Muscle layer of colon (tissue), 2 donors: ENCODE measurements at regions not wholly inside any gene's neighbourhood (a gene's known extent, or its start where the extent isn't known, plus 50 kb on each side); places are given as distances from the start of the nearest gene placed in this dataset.
"Not testable (repeated sequence)": the region's sequence is repeated elsewhere in the genome, so short reads cannot be mapped to it uniquely, and the experiment has no call there.

Experiments
- H3K27ac ChIP-seq: one replicate; pipeline ENCODE4 v1.7.0; 2013; ENCODE audit warnings: low read depth, mild to moderate bottlenecking, low read length, moderate library complexity
- H3K27me3 ChIP-seq, 2 donors: one replicate each; pipeline ENCODE4 v1.7.0; 2013; ENCODE audit warnings: low read length in 2 of 2, mild to moderate bottlenecking in 2 of 2; ENCODE audit not compliant: insufficient read depth in 2 of 2, control insufficient read depth in 1 of 2
- H3K36me3 ChIP-seq: one replicate; pipeline ENCODE4 v1.7.0; 2013; ENCODE audit warnings: mild to moderate bottlenecking, low read length; ENCODE audit not compliant: insufficient read depth
- H3K4me1 ChIP-seq: one replicate; pipeline ENCODE4 v1.7.0; 2013; ENCODE audit warnings: mild to moderate bottlenecking, low read length; ENCODE audit not compliant: insufficient read depth
- H3K4me3 ChIP-seq, 2 donors: one replicate each; pipeline ENCODE4 v1.7.0; 2013; ENCODE audit warnings: low read length in 2 of 2, low read depth in 1 of 2, mild to moderate bottlenecking in 1 of 2, moderate library complexity in 1 of 2
- H3K9ac ChIP-seq: one replicate; pipeline ENCODE4 v1.7.0; 2013; ENCODE audit warnings: low read length
- H3K9me3 ChIP-seq: one replicate; pipeline ENCODE4 v1.7.0; 2013; ENCODE audit warnings: mild to moderate bottlenecking, low read length
- donor health status: abdominal sarcoma.
- donor health status: Adenocarcinoma of cecum.

DNA sequence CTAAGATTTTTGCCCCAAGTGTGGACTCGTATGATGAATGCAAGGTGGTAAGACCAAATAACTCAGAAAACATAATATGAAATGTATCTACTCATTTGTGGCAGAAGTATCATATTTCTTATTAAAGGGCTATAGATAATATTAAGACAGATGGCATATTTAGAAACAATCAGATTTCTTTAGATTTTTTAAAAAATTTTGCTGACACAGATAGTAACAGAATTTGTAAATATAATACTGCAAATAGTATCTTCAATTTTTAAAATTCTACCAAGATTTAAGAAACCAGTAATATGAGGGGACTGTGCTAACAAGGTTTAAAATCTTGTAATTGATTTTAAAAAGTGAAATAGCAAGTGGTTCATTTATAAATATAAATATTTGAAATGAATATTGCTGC lies 1064.1 kb downstream of the DIPK2A start:
- no peaks in the 10 kb centered on the region for H3K4me1 ChIP-seq
- no peak overlapping the region for H3K9ac ChIP-seq
- H3K9me3 ChIP-seq, result no peaks in the 10 kb centered on the region
- H3K36me3 ChIP-seq, result no peaks in the 10 kb centered on the region
- H3K27ac ChIP-seq, result no peak overlapping the region
- no peaks in the 10 kb centered on the region for H3K27me3 ChIP-seq
- no peak overlapping the region for H3K4me3 ChIP-seq

DNA sequence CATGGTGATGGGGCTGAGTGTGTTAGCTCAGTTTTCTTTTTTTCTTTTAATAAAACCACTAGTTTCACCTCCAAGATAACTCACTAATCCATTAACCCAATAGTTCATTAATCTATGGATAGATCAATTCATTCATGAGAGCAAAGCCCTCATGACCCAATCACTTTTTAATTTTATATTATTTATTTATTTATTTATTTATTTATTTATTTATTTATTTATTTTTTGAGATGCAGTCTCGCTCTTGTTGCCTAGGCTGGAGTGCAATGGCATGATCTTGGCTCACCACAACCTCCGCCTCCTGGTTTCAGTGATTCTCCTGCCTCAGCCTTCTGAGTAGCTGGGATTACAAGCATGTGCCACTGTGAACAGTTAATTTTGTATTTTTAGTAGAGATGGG lies 1082.4 kb downstream of the DIPK2A start:
- not testable (repeated sequence) for H3K4me3 ChIP-seq, H3K27ac ChIP-seq, H3K9ac ChIP-seq, H3K9me3 ChIP-seq, H3K27me3 ChIP-seq, H3K36me3 ChIP-seq, H3K4me1 ChIP-seq

DNA sequence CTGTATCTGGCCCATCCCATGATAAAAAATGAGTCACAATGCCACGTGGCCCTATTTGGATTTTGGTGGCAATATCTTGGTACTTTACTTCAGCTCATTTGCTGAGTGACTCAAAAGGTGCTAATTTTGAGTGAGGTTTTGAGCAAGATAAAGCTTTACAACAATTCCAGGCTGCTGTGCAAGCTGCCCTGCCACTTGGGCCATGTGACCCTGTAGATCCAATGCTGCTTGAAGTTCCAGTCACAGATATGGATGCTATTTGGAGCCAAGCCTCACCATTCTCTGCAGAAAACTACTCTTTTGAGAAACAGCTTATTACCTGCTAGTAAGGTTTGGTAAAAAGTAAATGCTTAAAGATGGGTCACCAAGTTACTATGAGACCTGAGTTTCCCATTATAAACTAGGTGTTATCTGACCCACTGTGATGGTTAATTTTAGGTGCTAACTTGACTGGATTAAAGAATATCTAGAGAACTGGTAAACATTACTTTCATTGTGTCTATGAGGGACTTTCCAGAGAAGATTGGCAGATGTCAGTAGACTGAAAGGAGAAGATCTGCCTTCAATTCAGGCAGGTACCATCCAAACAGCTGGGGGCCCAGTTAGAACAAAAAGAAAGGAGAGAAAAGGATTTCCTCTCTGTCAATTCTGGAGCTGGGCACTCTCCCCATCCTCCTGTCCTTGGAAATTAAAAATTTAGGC lies 1083.9 kb downstream of the DIPK2A start:
- no peaks in the 10 kb centered on the region for H3K27me3 ChIP-seq
- no peak overlapping the region for H3K9ac ChIP-seq
- H3K27ac ChIP-seq, result no peak overlapping the region
- H3K4me1 ChIP-seq, result no peaks in the 10 kb centered on the region
- H3K9me3 ChIP-seq, result no peaks in the 10 kb centered on the region
- H3K4me3 ChIP-seq, result no peak overlapping the region
- H3K36me3 ChIP-seq, result no peaks in the 10 kb centered on the region

DNA sequence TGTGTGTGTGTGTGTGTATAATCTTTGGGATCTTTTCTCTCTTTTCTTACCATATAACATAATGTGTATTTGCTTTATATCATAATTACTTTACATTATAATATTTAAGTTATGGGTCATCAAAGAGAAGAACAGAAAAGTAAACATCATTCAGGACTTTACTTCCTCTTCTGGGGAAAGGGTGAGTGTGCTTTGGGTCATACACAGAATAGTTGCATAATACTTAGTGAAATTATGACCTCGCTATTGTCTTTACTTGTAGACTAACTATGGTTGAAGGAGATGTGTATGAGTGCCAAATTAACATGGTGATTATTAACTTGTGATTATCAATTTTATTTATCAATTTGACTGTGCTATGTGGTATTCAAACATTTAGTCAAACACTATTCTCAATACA lies 1086.9 kb downstream of the DIPK2A start:
- Histone ChIP-seq H3K27ac (no peak overlapping the region), H3K9ac (no peak overlapping the region), H3K4me3 (no peak overlapping the region), H3K4me1 (no peaks in the 10 kb centered on the region), H3K27me3 (no peaks in the 10 kb centered on the region), H3K36me3 (no peaks in the 10 kb centered on the region), H3K9me3 (no peaks in the 10 kb centered on the region)

DNA sequence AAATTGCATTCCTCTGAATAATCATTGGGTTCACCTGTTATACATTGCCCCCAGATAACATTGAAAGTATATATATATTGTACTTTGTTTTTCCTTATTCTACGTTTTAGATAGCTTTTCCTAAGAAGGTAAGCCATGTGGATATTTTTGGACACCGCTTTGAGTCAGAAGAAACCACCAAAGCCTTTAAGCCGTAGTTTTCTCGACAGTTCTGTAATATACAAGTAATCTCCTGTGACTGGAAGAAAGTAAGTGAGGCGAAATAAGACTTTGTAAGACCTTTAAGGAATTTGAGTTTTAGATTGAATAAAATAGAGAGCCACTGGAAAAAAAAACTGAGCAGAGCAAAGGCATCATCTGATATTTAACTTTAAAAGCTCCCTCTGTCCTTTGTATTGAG lies 1092.0 kb downstream of the DIPK2A start:
- Histone ChIP-seq H3K4me3 (no peak overlapping the region), H3K4me1 (no peaks in the 10 kb centered on the region), H3K27me3 (no peaks in the 10 kb centered on the region), H3K9ac (no peak overlapping the region), H3K27ac (no peak overlapping the region), H3K36me3 (no peaks in the 10 kb centered on the region), H3K9me3 (no peaks in the 10 kb centered on the region)

DNA sequence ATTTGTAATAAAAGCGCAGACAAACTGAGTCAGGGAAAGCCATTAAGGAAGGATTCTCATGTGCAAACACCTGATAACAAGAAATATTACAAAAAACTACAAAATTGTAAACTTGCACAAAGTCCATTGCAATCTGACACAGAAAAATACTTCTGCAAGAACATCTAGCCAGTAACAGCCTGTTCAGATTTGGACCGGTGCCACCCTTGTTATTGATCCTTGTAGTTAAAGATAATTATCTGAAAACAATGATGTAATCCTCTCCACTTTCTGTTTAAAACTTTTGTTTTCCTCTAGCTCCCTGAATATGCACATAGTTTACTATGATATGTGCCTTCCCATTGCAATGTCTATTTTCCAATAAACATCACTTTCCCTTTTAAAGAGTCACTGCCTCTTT lies 1090.2 kb downstream of the PLOD2 start:
- Histone ChIP-seq H3K27me3 (no peaks in the 10 kb centered on the region), H3K9ac (no peak overlapping the region), H3K4me1 (no peaks in the 10 kb centered on the region), H3K4me3 (no peak overlapping the region), H3K9me3 (no peaks in the 10 kb centered on the region), H3K27ac (no peak overlapping the region), H3K36me3 (no peaks in the 10 kb centered on the region)

DNA sequence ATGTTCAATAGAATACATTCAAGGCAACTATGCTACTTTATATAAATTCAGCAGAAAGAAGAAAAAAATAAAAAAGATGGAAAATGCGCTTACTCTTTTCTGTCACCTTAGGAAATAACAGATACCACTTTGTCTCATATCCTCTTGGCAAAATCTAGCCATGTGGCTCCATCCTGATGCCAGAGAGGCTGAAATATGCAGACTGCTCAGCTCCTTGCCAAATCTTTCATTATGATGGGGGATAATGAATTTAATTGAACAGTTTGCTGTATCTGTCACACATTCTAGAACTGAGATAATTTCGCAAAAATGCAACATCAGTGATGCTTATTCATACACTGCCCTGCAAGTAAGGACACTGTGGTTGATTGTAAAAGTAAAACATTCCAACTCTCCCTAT lies 1081.5 kb downstream of the PLOD2 start:
- peaks cover 5% of the 10 kb centered on the region for H3K4me1 ChIP-seq
- no peak overlapping the region for H3K9ac ChIP-seq
- H3K36me3 ChIP-seq, result no peaks in the 10 kb centered on the region
- H3K27ac ChIP-seq, result no peak overlapping the region
- no peak overlapping the region for H3K4me3 ChIP-seq
- H3K27me3 ChIP-seq, result no peaks in the 10 kb centered on the region
- H3K9me3 ChIP-seq, result no peaks in the 10 kb centered on the region

DNA sequence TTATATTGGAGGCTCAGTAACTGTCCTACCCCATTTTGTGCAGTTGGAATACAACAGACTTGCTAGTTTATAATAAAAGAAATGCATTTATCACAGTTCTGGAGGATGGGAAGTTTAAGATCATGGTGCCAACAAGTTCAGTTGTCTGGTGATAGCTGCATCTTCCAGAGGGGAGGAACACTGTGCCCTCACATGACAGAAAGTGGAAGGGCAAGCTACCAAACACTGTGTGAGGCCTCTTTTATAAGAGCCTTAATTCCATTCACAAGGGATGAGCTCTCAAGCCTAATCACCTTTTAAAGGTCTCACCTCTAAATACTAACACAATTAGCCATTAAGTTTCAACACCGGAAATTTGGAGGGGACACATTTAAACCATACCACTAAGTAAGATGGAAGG lies 1073.9 kb downstream of the PLOD2 start:
- no peak overlapping the region for H3K4me3 ChIP-seq

DNA sequence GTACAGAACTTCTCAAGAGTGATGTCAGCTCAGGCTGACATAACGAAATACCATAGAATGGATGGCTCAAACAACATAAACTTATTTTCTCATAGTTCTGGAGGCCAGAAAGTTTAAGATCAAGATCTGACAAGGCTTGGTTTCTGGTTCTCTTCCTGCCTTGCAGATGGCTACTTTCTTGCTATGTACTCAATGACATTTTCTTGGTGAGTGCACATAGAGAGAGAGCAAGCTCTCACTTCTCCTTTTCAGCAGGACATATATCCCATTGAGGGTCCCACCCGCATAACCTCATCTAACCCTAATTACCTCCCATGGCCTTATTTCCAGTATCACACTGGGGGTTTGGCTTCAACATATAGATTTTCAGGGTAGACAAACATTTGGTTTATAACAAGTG lies 1072.1 kb downstream of the PLOD2 start:
- no peaks in the 10 kb centered on the region for H3K4me1 ChIP-seq
- H3K27me3 ChIP-seq, result no peaks in the 10 kb centered on the region
- no peak overlapping the region for H3K4me3 ChIP-seq
- H3K27ac ChIP-seq, result no peak overlapping the region
- no peak overlapping the region for H3K9ac ChIP-seq
- no peaks in the 10 kb centered on the region for H3K9me3 ChIP-seq
- H3K36me3 ChIP-seq, result no peaks in the 10 kb centered on the region

More for the DNA sequence above, 1073.9 kb downstream of the PLOD2 start:
- no peaks in the 10 kb centered on the region for H3K9me3 ChIP-seq
- no peak overlapping the region for H3K9ac ChIP-seq
- H3K27me3 ChIP-seq, result no peaks in the 10 kb centered on the region
- H3K27ac ChIP-seq, result no peak overlapping the region
- H3K36me3 ChIP-seq, result no peaks in the 10 kb centered on the region
- no peaks in the 10 kb centered on the region for H3K4me1 ChIP-seq

DNA sequence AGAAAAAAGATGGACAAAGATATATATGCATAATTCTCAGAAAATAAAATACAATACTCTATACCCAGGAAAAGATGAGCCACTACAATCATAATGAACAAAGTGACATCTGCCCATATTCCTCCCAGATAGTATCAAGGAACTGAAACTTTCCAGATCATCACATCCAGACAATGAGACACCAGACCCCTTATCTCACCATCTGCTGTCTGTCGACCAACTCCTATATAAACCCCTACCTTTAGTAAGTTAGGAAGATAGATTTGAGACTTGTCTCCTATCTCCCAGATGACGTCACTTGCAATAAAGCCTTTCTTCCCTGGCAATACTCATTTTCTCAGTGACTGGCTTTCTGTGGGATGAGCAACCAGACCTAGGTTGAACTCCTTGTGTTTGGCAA lies 1071.6 kb downstream of the PLOD2 start:
- no peak overlapping the region for H3K27ac ChIP-seq
- H3K36me3 ChIP-seq, result no peaks in the 10 kb centered on the region
- no peaks in the 10 kb centered on the region for H3K9me3 ChIP-seq
- no peaks in the 10 kb centered on the region for H3K27me3 ChIP-seq
- H3K9ac ChIP-seq, result no peak overlapping the region
- H3K4me3 ChIP-seq, result no peak overlapping the region
- no peaks in the 10 kb centered on the region for H3K4me1 ChIP-seq

DNA sequence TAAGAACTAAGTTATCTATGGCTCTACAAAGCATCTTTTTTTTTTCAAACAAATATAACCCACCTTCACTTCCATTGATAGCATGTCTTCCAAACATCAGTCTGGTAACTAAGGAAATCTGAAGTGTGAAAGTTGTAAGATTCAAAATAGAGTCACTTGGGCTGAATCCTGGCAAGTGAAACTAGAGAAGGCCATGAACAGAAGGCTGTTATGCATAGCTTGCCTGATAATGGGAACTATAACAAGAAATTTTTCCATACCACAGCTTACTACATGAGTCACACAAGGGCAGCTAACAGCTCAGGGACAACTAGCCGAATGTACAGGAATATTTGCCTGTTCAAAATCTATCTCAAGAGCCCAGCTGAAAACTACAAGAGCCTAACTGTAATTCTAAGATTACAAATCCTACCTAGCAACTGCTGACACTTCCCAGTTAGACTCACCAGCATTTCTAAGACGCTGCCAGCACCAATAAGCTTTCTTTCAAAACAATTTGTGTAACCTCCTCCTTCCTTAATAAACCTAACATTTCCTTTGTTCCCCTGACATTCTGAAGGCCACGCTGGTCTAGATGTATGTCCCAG lies 1066.5 kb downstream of the PLOD2 start:
- Histone ChIP-seq H3K4me3 (no peak overlapping the region), H3K4me1 (no peaks in the 10 kb centered on the region), H3K36me3 (no peaks in the 10 kb centered on the region), H3K27me3 (no peaks in the 10 kb centered on the region), H3K27ac (no peak overlapping the region), H3K9ac (no peak overlapping the region), H3K9me3 (no peaks in the 10 kb centered on the region)

DNA sequence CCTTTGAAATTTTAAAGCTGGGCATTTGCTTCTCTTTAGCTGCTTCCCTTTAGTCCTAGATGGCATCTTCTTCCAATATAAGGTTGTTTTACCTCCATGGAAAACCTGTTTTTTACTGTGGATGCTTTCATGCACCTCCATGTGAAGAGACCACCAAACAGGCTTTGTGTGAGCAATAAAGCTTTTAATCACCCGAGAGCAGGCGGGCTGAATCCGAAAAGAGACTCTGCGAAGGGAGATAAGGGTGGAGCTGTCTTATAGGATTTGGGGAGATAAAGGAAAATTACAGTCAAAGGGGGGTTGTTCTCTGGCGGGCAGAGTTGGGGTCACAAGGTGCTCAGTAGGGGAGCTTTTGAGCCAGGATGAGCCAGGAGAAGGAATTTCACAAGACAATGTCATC lies 1049.8 kb downstream of the PLOD2 start:
- not testable (repeated sequence) for H3K27ac ChIP-seq, H3K4me3 ChIP-seq, H3K9ac ChIP-seq, H3K4me1 ChIP-seq, H3K9me3 ChIP-seq, H3K27me3 ChIP-seq, H3K36me3 ChIP-seq
